ENCODE measurements at regions not wholly inside any gene's neighbourhood (a gene's known extent, or its start where the extent isn't known, plus 50 kb on each side); places are given as distances from the start of the nearest gene placed in this dataset.

GRCh38 chr10:94098896-94099295 is 105.2 kb downstream of the PLCE1 start:
- no peak overlapping the region for H3K23ac ChIP-seq (ENCODE audit: low read length)

GRCh38 chr10:94101894-94102293 is 108.2 kb downstream of the PLCE1 start:
- Histone ChIP-seq H2AFZ (ENCODE audit: insufficient read depth, low read length, poor library complexity) (no peak overlapping the region), H3K36me3 (ENCODE audit: control insufficient read depth in 1 of 2, insufficient read depth in 2 of 2, low read length in 2 of 2) (no peaks in the 10 kb centered on the region), H3K4me3 (ENCODE audit: low read depth, low read length) (no peak overlapping the region), H3K4me1 (ENCODE audit: control insufficient read depth in 1 of 2, insufficient read depth in 2 of 2, low read length in 2 of 2) (no peaks in the 10 kb centered on the region), H3K23ac (ENCODE audit: low read length) (no peak overlapping the region), H4K8ac (ENCODE audit: low read depth, low read length) (no peak overlapping the region), H2BK120ac (ENCODE audit: insufficient read depth, low read length, poor library complexity) (no peak overlapping the region), H2AK5ac (ENCODE audit: low read length) (no peak overlapping the region), H3K14ac (ENCODE audit: low read length) (no peak overlapping the region), H2BK12ac (ENCODE audit: low read length) (no peak overlapping the region), H3K79me1 (ENCODE audit: low read length) (no peaks in the 10 kb centered on the region), H3K9me3 (ENCODE audit: insufficient read depth, low read depth, low read length) (no peaks in the 10 kb centered on the region), H3K9ac (ENCODE audit: low read length) (no peak overlapping the region), H3K4me2 (ENCODE audit: low read length) (no peak overlapping the region), H3K27me3 (ENCODE audit: insufficient read depth, low read length) (no peaks in the 10 kb centered on the region), H4K91ac (ENCODE audit: low read depth, low read length) (no peak overlapping the region), H3K18ac (ENCODE audit: low read length) (no peak overlapping the region), H3K79me2 (ENCODE audit: control insufficient read depth, insufficient read depth, low read length, poor library complexity) (no peaks in the 10 kb centered on the region), H3K4ac (ENCODE audit: low read depth, low read length) (no peak overlapping the region), H4K12ac (ENCODE audit: low read depth, low read length) (no peak overlapping the region), H3K27ac (ENCODE audit: low read depth, low read length) (no peak overlapping the region), H2BK5ac (ENCODE audit: low read depth, low read length, poor library complexity) (no peak overlapping the region)
- WGBS (ENCODE audit: extremely low coverage, insufficient coverage, insufficient read length), result no CpG with 5 or more reads among the region's 1 CpG
- DNase-seq, result no peak

More at GRCh38 chr10:94098896-94099295, 105.2 kb downstream of the PLCE1 start:
- no peaks in the 10 kb centered on the region for H3K79me1 ChIP-seq (ENCODE audit: low read length)
- no peak overlapping the region for H4K91ac ChIP-seq (ENCODE audit: low read depth, low read length)
- H3K9ac ChIP-seq (ENCODE audit: low read length), result no peak overlapping the region
- H3K27ac ChIP-seq (ENCODE audit: low read depth, low read length), result no peak overlapping the region
- H3K4ac ChIP-seq (ENCODE audit: low read depth, low read length), result no peak overlapping the region
- no peaks in the 10 kb centered on the region for H3K4me1 ChIP-seq (ENCODE audit: control insufficient read depth in 1 of 2, insufficient read depth in 2 of 2, low read length in 2 of 2)
- no peak overlapping the region for H3K4me2 ChIP-seq (ENCODE audit: low read length)
- H2BK12ac ChIP-seq (ENCODE audit: low read length), result no peak overlapping the region
- no peak overlapping the region for H4K12ac ChIP-seq (ENCODE audit: low read depth, low read length)
- H3K9me3 ChIP-seq (ENCODE audit: insufficient read depth, low read depth, low read length), result no peaks in the 10 kb centered on the region
- no peak overlapping the region for H3K14ac ChIP-seq (ENCODE audit: low read length)
- no peak overlapping the region for H3K4me3 ChIP-seq (ENCODE audit: low read depth, low read length)
- no peak overlapping the region for H2AK5ac ChIP-seq (ENCODE audit: low read length)
- H2AFZ ChIP-seq (ENCODE audit: insufficient read depth, low read length, poor library complexity), result no peak overlapping the region
- no peak for DNase-seq
- H3K18ac ChIP-seq (ENCODE audit: low read length), result no peak overlapping the region
- H2BK120ac ChIP-seq (ENCODE audit: insufficient read depth, low read length, poor library complexity), result no peak overlapping the region
- no peak overlapping the region for H4K8ac ChIP-seq (ENCODE audit: low read depth, low read length)
- no peak overlapping the region for H2BK5ac ChIP-seq (ENCODE audit: low read depth, low read length, poor library complexity)
- no CpG with 5 or more reads among the region's 3 CpGs for WGBS (ENCODE audit: extremely low coverage, insufficient coverage, insufficient read length)
- H3K27me3 ChIP-seq (ENCODE audit: insufficient read depth, low read length), result no peaks in the 10 kb centered on the region
- no peaks in the 10 kb centered on the region for H3K79me2 ChIP-seq (ENCODE audit: control insufficient read depth, insufficient read depth, low read length, poor library complexity)
- no peaks in the 10 kb centered on the region for H3K36me3 ChIP-seq (ENCODE audit: control insufficient read depth in 1 of 2, insufficient read depth in 2 of 2, low read length in 2 of 2)

GRCh38 chr10:94102436-94102835 is 108.7 kb downstream of the PLCE1 start:
- no peak overlapping the region for H3K4ac ChIP-seq (ENCODE audit: low read depth, low read length)
- H3K27me3 ChIP-seq (ENCODE audit: insufficient read depth, low read length), result no peaks in the 10 kb centered on the region
- H3K27ac ChIP-seq (ENCODE audit: low read depth, low read length), result no peak overlapping the region
- no peaks in the 10 kb centered on the region for H3K79me2 ChIP-seq (ENCODE audit: control insufficient read depth, insufficient read depth, low read length, poor library complexity)
- no peak overlapping the region for H2AFZ ChIP-seq (ENCODE audit: insufficient read depth, low read length, poor library complexity)
- H2AK5ac ChIP-seq (ENCODE audit: low read length), result no peak overlapping the region
- no peak overlapping the region for H3K18ac ChIP-seq (ENCODE audit: low read length)
- H3K4me2 ChIP-seq (ENCODE audit: low read length), result no peak overlapping the region
- no peak overlapping the region for H2BK120ac ChIP-seq (ENCODE audit: insufficient read depth, low read length, poor library complexity)
- H3K23ac ChIP-seq (ENCODE audit: low read length), result peak overlapping the region; percentile 4
- no peaks in the 10 kb centered on the region for H3K9me3 ChIP-seq (ENCODE audit: insufficient read depth, low read depth, low read length)
- no peak overlapping the region for H3K4me3 ChIP-seq (ENCODE audit: low read depth, low read length)
- H3K14ac ChIP-seq (ENCODE audit: low read length), result no peak overlapping the region
- no peak overlapping the region for H4K8ac ChIP-seq (ENCODE audit: low read depth, low read length)
- H2BK5ac ChIP-seq (ENCODE audit: low read depth, low read length, poor library complexity), result no peak overlapping the region
- no peaks in the 10 kb centered on the region for H3K79me1 ChIP-seq (ENCODE audit: low read length)
- H2BK12ac ChIP-seq (ENCODE audit: low read length), result no peak overlapping the region
- no peaks in the 10 kb centered on the region for H3K4me1 ChIP-seq (ENCODE audit: control insufficient read depth in 1 of 2, insufficient read depth in 2 of 2, low read length in 2 of 2)
- H4K12ac ChIP-seq (ENCODE audit: low read depth, low read length), result no peak overlapping the region
- no peaks in the 10 kb centered on the region for H3K36me3 ChIP-seq (ENCODE audit: control insufficient read depth in 1 of 2, insufficient read depth in 2 of 2, low read length in 2 of 2)
- WGBS (ENCODE audit: extremely low coverage, insufficient coverage, insufficient read length), result no CpG with 5 or more reads among the region's 5 CpGs
- no peak for DNase-seq
- H3K9ac ChIP-seq (ENCODE audit: low read length), result peak overlapping the region; percentile 32
- no peak overlapping the region for H4K91ac ChIP-seq (ENCODE audit: low read depth, low read length)

- H3K4me1 ChIP-seq (ENCODE audit: control insufficient read depth in 1 of 2, insufficient read depth in 2 of 2, low read length in 2 of 2), result no peaks in the 10 kb centered on the region
- no peak overlapping the region for H3K4ac ChIP-seq (ENCODE audit: low read depth, low read length)
- no peak overlapping the region for H4K91ac ChIP-seq (ENCODE audit: low read depth, low read length)
- H3K9ac ChIP-seq (ENCODE audit: low read length), result no peak overlapping the region
- H3K9me3 ChIP-seq (ENCODE audit: insufficient read depth, low read depth, low read length), result no peaks in the 10 kb centered on the region
- H3K36me3 ChIP-seq (ENCODE audit: control insufficient read depth in 1 of 2, insufficient read depth in 2 of 2, low read length in 2 of 2), result no peaks in the 10 kb centered on the region
- H2BK5ac ChIP-seq (ENCODE audit: low read depth, low read length, poor library complexity), result no peak overlapping the region
- H2BK12ac ChIP-seq (ENCODE audit: low read length), result no peak overlapping the region
- H3K27ac ChIP-seq (ENCODE audit: low read depth, low read length), result no peak overlapping the region
- WGBS (ENCODE audit: extremely low coverage, insufficient coverage, insufficient read length), result no CpG with 5 or more reads among the region's 2 CpGs
- H3K18ac ChIP-seq (ENCODE audit: low read length), result no peak overlapping the region
- no peak overlapping the region for H2AK5ac ChIP-seq (ENCODE audit: low read length)
- no peaks in the 10 kb centered on the region for H3K27me3 ChIP-seq (ENCODE audit: insufficient read depth, low read length)
- no peak overlapping the region for H4K8ac ChIP-seq (ENCODE audit: low read depth, low read length)
- H3K79me1 ChIP-seq (ENCODE audit: low read length), result no peaks in the 10 kb centered on the region
- H3K4me2 ChIP-seq (ENCODE audit: low read length), result no peak overlapping the region
- no peak overlapping the region for H2AFZ ChIP-seq (ENCODE audit: insufficient read depth, low read length, poor library complexity)
- H3K23ac ChIP-seq (ENCODE audit: low read length), result no peak overlapping the region
- H3K4me3 ChIP-seq (ENCODE audit: low read depth, low read length), result no peak overlapping the region
- no peak overlapping the region for H3K14ac ChIP-seq (ENCODE audit: low read length)
- H2BK120ac ChIP-seq (ENCODE audit: insufficient read depth, low read length, poor library complexity), result no peak overlapping the region
- no peak for DNase-seq
- H3K79me2 ChIP-seq (ENCODE audit: control insufficient read depth, insufficient read depth, low read length, poor library complexity), result no peaks in the 10 kb centered on the region
- H4K12ac ChIP-seq (ENCODE audit: low read depth, low read length), result no peak overlapping the region
These were observed 109.5 kb downstream of the PLCE1 start for GRCh38 chr10:94103192-94103591.

Measured in trophoblast cell (in vitro differentiated cells and primary cell).